Ishikawa (cell line): ENCODE measurements at regions not wholly inside any gene's neighbourhood (a gene's known extent, or its start where the extent isn't known, plus 50 kb on each side); places are given as distances from the start of the nearest gene placed in this dataset.

Source experiments
- CEBPB ChIP-seq: IDR thresholded peaks from 2 replicates; pipeline ENCODE4 v1.6.1; 2012
- CREB1 ChIP-seq: IDR thresholded peaks from 2 replicates; pipeline ENCODE4 v1.6.1; 2012; ENCODE audit warnings: low read depth
- EGR1 ChIP-seq: IDR thresholded peaks from 2 replicates; pipeline ENCODE4 v1.6.1; 2012
- EP300 ChIP-seq: IDR thresholded peaks from 2 replicates; pipeline ENCODE4 v1.6.1; 2012; ENCODE audit warnings: borderline replicate concordance
- FOXM1 ChIP-seq: IDR thresholded peaks from 2 replicates; pipeline ENCODE4 v1.6.1; 2012; ENCODE audit warnings: low read depth, borderline replicate concordance
- NFIC ChIP-seq: IDR thresholded peaks from 2 replicates; pipeline ENCODE4 v1.6.1; 2012
- RAD21 ChIP-seq: IDR thresholded peaks from 2 replicates; pipeline ENCODE4 v1.6.1; 2012; ENCODE audit warnings: low read depth
- TAF1 ChIP-seq: IDR thresholded peaks from 2 replicates; pipeline ENCODE4 v1.6.1; 2012; ENCODE audit warnings: low read depth, mild to moderate bottlenecking
- TCF12 ChIP-seq: IDR thresholded peaks from 2 replicates; pipeline ENCODE4 v1.6.1; 2012; ENCODE audit warnings: low read depth
- TEAD4 ChIP-seq: IDR thresholded peaks from 2 replicates; pipeline ENCODE4 v1.6.1; 2012
- USF1 ChIP-seq: IDR thresholded peaks from 2 replicates; pipeline ENCODE4 v1.6.1; 2012
- YY1 ChIP-seq: IDR thresholded peaks from 2 replicates; pipeline ENCODE4 v1.6.1; 2012; ENCODE audit warnings: low read depth
- ZBTB7A ChIP-seq: IDR thresholded peaks from 2 replicates; pipeline ENCODE4 v1.6.1; 2012; ENCODE audit warnings: low read depth
- TF ChIP-seq, protein P1 (sequence below): IDR thresholded peaks from 2 replicates; pipeline ENCODE4 v1.6.1; 2012; ENCODE audit warnings: low read depth, mild to moderate bottlenecking
- TF ChIP-seq, protein P2 (sequence below): IDR thresholded peaks from 2 replicates; pipeline ENCODE4 v1.6.1; 2012

- TF ChIP-seq CREB1 (no peak), NFIC (no peak), YY1 (no peak)
Measured at GRCh38 chr4:127155116-127155515, 477.6 kb upstream of the INTU start.

DNA sequence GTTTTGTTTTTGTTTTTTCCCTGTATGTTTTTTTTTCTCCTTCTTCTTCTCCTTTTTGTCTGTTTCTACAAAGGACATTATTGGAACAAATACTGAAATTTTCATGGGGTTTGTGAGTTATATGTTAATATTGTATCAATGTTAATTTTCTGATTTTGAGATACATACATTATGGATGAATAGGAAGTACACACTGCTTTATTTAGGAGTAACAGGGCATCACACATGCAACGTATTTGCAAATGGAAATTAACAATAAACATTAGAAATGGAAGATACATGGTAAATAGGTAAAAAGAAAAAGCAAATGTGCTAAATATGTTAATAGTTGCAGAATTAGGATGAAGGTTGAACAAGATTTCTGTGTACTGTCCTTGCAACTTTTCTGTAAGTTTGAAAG, 477.2 kb upstream of the INTU start:
- TF ChIP-seq TEAD4 = no peak
- no peak for TF ChIP-seq CEBPB
- no peak for TF ChIP-seq FOXM1
- no peak for TF ChIP-seq TCF12
- TF ChIP-seq TAF1 = no peak
- TF ChIP-seq EP300 = no peak
- TF ChIP-seq USF1 = no peak
- no peak for TF ChIP-seq CREB1
- TF ChIP-seq NFIC = no peak
- TF ChIP-seq, protein P1, sequence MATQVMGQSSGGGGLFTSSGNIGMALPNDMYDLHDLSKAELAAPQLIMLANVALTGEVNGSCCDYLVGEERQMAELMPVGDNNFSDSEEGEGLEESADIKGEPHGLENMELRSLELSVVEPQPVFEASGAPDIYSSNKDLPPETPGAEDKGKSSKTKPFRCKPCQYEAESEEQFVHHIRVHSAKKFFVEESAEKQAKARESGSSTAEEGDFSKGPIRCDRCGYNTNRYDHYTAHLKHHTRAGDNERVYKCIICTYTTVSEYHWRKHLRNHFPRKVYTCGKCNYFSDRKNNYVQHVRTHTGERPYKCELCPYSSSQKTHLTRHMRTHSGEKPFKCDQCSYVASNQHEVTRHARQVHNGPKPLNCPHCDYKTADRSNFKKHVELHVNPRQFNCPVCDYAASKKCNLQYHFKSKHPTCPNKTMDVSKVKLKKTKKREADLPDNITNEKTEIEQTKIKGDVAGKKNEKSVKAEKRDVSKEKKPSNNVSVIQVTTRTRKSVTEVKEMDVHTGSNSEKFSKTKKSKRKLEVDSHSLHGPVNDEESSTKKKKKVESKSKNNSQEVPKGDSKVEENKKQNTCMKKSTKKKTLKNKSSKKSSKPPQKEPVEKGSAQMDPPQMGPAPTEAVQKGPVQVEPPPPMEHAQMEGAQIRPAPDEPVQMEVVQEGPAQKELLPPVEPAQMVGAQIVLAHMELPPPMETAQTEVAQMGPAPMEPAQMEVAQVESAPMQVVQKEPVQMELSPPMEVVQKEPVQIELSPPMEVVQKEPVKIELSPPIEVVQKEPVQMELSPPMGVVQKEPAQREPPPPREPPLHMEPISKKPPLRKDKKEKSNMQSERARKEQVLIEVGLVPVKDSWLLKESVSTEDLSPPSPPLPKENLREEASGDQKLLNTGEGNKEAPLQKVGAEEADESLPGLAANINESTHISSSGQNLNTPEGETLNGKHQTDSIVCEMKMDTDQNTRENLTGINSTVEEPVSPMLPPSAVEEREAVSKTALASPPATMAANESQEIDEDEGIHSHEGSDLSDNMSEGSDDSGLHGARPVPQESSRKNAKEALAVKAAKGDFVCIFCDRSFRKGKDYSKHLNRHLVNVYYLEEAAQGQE = no peak
- TF ChIP-seq, protein P2, sequence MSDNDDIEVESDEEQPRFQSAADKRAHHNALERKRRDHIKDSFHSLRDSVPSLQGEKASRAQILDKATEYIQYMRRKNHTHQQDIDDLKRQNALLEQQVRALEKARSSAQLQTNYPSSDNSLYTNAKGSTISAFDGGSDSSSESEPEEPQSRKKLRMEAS = no peak
- TF ChIP-seq ZBTB7A = no peak
- TF ChIP-seq RAD21 = no peak
- TF ChIP-seq EGR1 = no peak
- TF ChIP-seq YY1 = no peak

GRCh38 chr4:127162741-127163140, 470.0 kb upstream of the INTU start:
- TF ChIP-seq, protein P1 = no peak
- TF ChIP-seq TCF12 (no peak), YY1 (no peak), FOXM1 (no peak), TAF1 (no peak), ZBTB7A (no peak), TEAD4 (no peak), NFIC (no peak), RAD21 (no peak), USF1 (no peak), EP300 (no peak), EGR1 (no peak), CEBPB (no peak), CREB1 (no peak)
- TF ChIP-seq, protein P2 = no peak

- TF ChIP-seq RAD21 (no peak), EP300 (no peak), TEAD4 (no peak), CREB1 (no peak), TAF1 (no peak), ZBTB7A (no peak), USF1 (no peak), CEBPB (no peak), TCF12 (no peak)
- TF ChIP-seq, protein P2 = no peak
Measured at GRCh38 chr4:127165971-127166370, 466.8 kb upstream of the INTU start.

DNA sequence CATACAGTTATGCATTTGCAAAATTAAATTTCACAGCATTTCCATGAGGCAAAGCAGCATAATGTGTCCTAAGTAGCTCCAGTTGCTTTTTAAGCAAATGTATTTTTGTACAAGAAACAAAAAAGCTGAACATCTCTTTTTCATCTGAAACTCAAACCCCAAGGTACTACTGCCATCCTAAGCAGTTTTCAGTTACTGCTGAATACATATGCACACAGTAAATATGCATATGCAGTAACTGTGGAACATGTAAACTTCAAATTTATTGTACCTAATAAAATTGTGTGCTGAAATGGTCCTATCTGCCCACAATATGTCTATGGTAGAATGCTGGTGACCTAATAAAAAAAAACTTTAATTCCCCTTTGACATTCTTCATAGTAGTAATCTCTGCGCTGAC, 458.6 kb upstream of the INTU start:
- no peak for TF ChIP-seq CREB1
- TF ChIP-seq ZBTB7A = no peak
- TF ChIP-seq, protein P2 = no peak
- no peak for TF ChIP-seq TEAD4

DNA sequence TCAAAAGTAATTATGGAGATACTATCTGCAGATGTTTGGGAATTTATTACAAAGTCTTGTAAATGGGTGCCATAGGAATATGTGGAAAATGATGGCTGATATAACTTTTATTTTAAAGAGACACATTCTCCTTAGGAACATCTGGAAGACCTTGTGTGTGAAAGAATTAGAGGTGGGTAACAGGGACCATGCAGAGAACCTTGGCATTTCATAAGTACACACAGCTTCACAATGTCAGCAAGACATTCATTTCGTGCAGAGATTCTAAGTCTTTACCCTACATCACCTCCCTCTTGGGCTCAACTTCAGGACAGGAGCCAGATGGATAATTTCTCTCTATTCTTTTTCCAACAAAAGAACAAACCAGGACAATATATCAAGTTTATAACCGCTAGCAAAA, 458.1 kb upstream of the INTU start:
- TF ChIP-seq USF1 (no peak), NFIC (no peak), CEBPB (no peak), YY1 (no peak), CREB1 (no peak), EP300 (no peak), TEAD4 (no peak), RAD21 (no peak), FOXM1 (no peak), EGR1 (no peak), ZBTB7A (no peak), TCF12 (no peak), TAF1 (no peak)
- TF ChIP-seq, protein P1 = no peak
- TF ChIP-seq, protein P2 = no peak
